Loucy (cell line): ENCODE measurements at regions not wholly inside any gene's neighbourhood (a gene's known extent, or its start where the extent isn't known, plus 50 kb on each side); places are given as distances from the start of the nearest gene placed in this dataset.

Experiments used
- H2AFZ ChIP-seq: fragments of 200-600 bp; sonication (generic); 2 replicates; pipeline ENCODE4 v1.6.0; 2016; ENCODE audit warnings: antibody characterized with exemption, mild to moderate bottlenecking, low read length, moderate library complexity
- H3F3A ChIP-seq: fragments of 200-600 bp; 2 replicates; pipeline ENCODE4 v1.6.0; 2016; ENCODE audit warnings: antibody characterized with exemption, low read depth, mild to moderate bottlenecking
- H3K27me3 ChIP-seq: fragments of 200-600 bp; sonication (generic); 2 replicates; pipeline ENCODE4 v1.6.1; 2014; ENCODE audit warnings: low read length, mild to moderate bottlenecking; ENCODE audit not compliant: insufficient read depth, poor library complexity, severe bottlenecking
- H3K36me3 ChIP-seq: fragments of 200-600 bp; sonication (generic); 2 replicates; pipeline ENCODE4 v1.6.1; 2016; ENCODE audit warnings: low read length; ENCODE audit not compliant: insufficient read depth
- H3K4me1 ChIP-seq: fragments of 200-600 bp; sonication (generic); 2 replicates; pipeline ENCODE4 v1.5.1; 2014; ENCODE audit warnings: low read length, mild to moderate bottlenecking; ENCODE audit not compliant: insufficient read depth, poor library complexity, severe bottlenecking
- H3K4me2 ChIP-seq: fragments of 200-600 bp; sonication (generic); 2 replicates; pipeline ENCODE4 v1.6.0; 2014; ENCODE audit warnings: antibody characterized with exemption, low read length, low read depth, mild to moderate bottlenecking; ENCODE audit not compliant: poor library complexity, severe bottlenecking
- H3K4me3 ChIP-seq: fragments of 200-600 bp; sonication (generic); 2 replicates; pipeline ENCODE4 v1.5.1; 2014; ENCODE audit warnings: low read length, mild to moderate bottlenecking, mixed read lengths; ENCODE audit not compliant: poor library complexity, severe bottlenecking
- H3K79me2 ChIP-seq: fragments of 200-600 bp; sonication (generic); 2 replicates; pipeline ENCODE4 v1.6.1; 2014; ENCODE audit warnings: low read length; ENCODE audit not compliant: insufficient read depth
- H3K9ac ChIP-seq: fragments of 200-600 bp; sonication (generic); 2 replicates; pipeline ENCODE4 v1.6.0; 2014; ENCODE audit warnings: mild to moderate bottlenecking, low read depth, low read length, moderate library complexity; ENCODE audit not compliant: poor library complexity, severe bottlenecking
- H3K9me2 ChIP-seq: fragments of 200-600 bp; sonication (generic); replicated peaks from 2 replicates; pipeline ENCODE4 v1.6.1; 2016; ENCODE audit warnings: low read depth, low read length, mixed read lengths
- H3K9me3 ChIP-seq: fragments of 200-600 bp; sonication (generic); 2 replicates; pipeline ENCODE4 v1.6.1; 2014; ENCODE audit warnings: mild to moderate bottlenecking, antibody characterized with exemption, low read length, low read depth; ENCODE audit not compliant: insufficient read depth
- H4K20me1 ChIP-seq: fragments of 200-600 bp; sonication (generic); 2 replicates; pipeline ENCODE4 v1.6.0; 2014; ENCODE audit warnings: antibody characterized with exemption, low read length, mild to moderate bottlenecking; ENCODE audit not compliant: insufficient read depth, poor library complexity, severe bottlenecking
- EZH2phosphoT487 ChIP-seq: fragments of 200-600 bp; IDR thresholded peaks from 2 replicates; pipeline ENCODE4 v1.6.1; 2018; ENCODE audit warnings: antibody characterized with exemption, mild to moderate bottlenecking, moderate library complexity, borderline replicate concordance
- TF ChIP-seq, protein P1 (sequence below): fragments of 200-600 bp; sonication (generic); conservative IDR thresholded peaks from 2 replicates; pipeline ENCODE4 v1.5.1; 2014; ENCODE audit warnings: mild to moderate bottlenecking, antibody characterized with exemption, low read length

DNA sequence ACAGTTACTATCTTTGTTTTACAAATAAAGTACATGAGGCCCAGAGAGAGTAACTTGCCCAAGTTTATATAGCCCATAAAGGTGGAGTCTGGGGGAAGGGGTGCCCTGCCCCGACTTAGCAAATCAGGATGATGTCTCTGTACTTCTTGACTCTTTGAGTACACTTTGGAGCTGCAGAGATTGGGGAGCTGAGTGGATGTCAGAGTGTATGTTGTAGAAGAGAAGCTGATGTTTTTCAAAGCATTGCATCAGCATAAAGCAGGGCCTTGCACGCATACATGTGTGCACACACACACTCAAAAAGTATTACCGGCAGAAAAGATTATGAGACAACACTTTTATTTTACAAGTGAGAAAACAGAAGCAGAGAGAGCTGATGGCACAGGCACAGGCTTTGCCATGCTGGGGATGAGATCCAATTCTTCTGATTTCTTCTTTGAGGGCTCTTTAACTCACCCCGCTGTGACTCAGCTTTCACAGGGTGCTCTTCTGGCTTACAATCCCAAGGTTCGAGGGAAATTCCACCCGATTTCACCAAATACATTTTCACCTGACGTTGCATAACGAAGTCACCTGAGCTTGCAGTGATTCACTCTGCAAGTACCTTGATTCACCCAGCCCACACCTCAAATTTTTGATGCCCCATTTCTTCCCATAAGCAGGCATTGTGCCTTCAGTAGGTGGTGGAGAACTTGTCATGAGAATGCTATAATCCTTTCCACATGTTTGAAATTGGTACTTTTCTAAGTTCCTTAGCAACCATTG is 292.8 kb upstream of the BOD1L1 start:
- no peak for TF ChIP-seq EZH2phosphoT487
- TF ChIP-seq, protein P1, sequence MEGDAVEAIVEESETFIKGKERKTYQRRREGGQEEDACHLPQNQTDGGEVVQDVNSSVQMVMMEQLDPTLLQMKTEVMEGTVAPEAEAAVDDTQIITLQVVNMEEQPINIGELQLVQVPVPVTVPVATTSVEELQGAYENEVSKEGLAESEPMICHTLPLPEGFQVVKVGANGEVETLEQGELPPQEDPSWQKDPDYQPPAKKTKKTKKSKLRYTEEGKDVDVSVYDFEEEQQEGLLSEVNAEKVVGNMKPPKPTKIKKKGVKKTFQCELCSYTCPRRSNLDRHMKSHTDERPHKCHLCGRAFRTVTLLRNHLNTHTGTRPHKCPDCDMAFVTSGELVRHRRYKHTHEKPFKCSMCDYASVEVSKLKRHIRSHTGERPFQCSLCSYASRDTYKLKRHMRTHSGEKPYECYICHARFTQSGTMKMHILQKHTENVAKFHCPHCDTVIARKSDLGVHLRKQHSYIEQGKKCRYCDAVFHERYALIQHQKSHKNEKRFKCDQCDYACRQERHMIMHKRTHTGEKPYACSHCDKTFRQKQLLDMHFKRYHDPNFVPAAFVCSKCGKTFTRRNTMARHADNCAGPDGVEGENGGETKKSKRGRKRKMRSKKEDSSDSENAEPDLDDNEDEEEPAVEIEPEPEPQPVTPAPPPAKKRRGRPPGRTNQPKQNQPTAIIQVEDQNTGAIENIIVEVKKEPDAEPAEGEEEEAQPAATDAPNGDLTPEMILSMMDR = no peak
- Histone ChIP-seq H2AFZ (no peak overlapping the region), H3K9ac (no peak overlapping the region), H4K20me1 (no peaks in the 10 kb centered on the region), H3K4me2 (no peak overlapping the region), H3K4me1 (peaks cover 10% of the 10 kb centered on the region), H3K9me2 (no peaks in the 10 kb centered on the region), H3K36me3 (no peaks in the 10 kb centered on the region), H3F3A (no peaks in the 10 kb centered on the region), H3K4me3 (no peak overlapping the region), H3K9me3 (no peaks in the 10 kb centered on the region), H3K79me2 (no peaks in the 10 kb centered on the region), H3K27me3 (no peaks in the 10 kb centered on the region)

DNA sequence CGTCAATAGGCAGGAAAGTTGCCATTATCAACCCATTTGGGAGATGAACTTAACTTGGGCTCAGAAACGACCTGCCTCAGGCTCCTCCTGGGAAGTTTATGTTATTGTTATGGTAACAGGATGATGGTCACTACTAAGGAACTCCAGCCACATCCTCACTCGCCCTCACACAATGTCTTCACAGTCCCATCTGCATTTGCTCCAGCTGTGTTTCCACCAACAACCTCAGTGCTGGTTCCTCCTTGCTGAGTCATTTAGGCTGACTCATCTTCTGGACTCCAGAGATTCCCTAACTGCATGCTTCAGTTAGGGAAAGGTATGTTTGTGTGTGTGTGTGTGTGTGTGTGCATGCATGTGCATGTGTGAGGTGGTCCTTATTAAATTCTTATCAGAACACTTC is 293.4 kb upstream of the BOD1L1 start:
- H3K27me3 ChIP-seq = no peaks in the 10 kb centered on the region
- no peak overlapping the region for H3K4me3 ChIP-seq
- H4K20me1 ChIP-seq = no peaks in the 10 kb centered on the region
- H3K79me2 ChIP-seq = no peaks in the 10 kb centered on the region
- no peaks in the 10 kb centered on the region for H3K9me3 ChIP-seq
- peaks cover 10% of the 10 kb centered on the region for H3K4me1 ChIP-seq
- no peak overlapping the region for H3K4me2 ChIP-seq
- no peak overlapping the region for H3K9ac ChIP-seq
- no peaks in the 10 kb centered on the region for H3F3A ChIP-seq
- no peaks in the 10 kb centered on the region for H3K9me2 ChIP-seq
- TF ChIP-seq, protein P1 = no peak
- TF ChIP-seq EZH2phosphoT487 = no peak
- no peaks in the 10 kb centered on the region for H3K36me3 ChIP-seq
- H2AFZ ChIP-seq = no peak overlapping the region

DNA sequence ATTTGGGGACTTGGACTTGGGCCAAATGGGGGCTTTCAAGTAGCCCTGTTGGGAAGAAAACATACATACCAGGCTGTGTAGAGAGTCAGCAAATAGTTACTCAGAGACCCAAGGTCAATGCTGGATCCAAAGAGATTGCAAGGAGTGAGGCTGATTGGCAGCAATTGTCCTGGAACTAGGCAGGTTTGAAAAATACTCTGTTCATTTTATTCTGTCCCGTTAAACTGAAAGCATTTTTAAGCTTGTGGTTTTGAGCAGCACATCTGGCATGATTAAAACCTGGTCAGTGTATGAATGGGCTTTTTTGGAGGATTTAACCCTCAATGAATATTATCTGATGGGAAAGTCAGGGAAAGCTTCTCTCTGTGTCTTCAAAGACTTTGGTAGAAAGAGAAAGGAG is 294.3 kb upstream of the BOD1L1 start:
- H3K27me3 ChIP-seq = no peaks in the 10 kb centered on the region
- H2AFZ ChIP-seq = no peak overlapping the region
- no peaks in the 10 kb centered on the region for H3F3A ChIP-seq
- H3K4me3 ChIP-seq = no peak overlapping the region
- H3K79me2 ChIP-seq = no peaks in the 10 kb centered on the region
- no peaks in the 10 kb centered on the region for H4K20me1 ChIP-seq
- TF ChIP-seq EZH2phosphoT487 = no peak
- TF ChIP-seq, protein P1 = no peak
- H3K9me2 ChIP-seq = no peaks in the 10 kb centered on the region
- no peak overlapping the region for H3K4me2 ChIP-seq
- H3K9ac ChIP-seq = no peak overlapping the region
- H3K9me3 ChIP-seq = no peaks in the 10 kb centered on the region
- H3K4me1 ChIP-seq = peaks cover 10% of the 10 kb centered on the region
- H3K36me3 ChIP-seq = no peaks in the 10 kb centered on the region
